Ovary (tissue), 7 donors: ENCODE measurements at regions not wholly inside any gene's neighbourhood (a gene's known extent, or its start where the extent isn't known, plus 50 kb on each side); places are given as distances from the start of the nearest gene placed in this dataset.

Experiments
- DNase-seq, 5 donors: peaks; one replicate each; pipeline ENCODE4 v3.0.0-alpha.2; 2019 to 2020
- H3K27ac ChIP-seq, 2 donors: fragments of 200-600 bp; one replicate each; pipeline versions ENCODE4 v1.5.1 to v1.8.0; 2019 to 2022
- H3K27me3 ChIP-seq: fragments of 200-600 bp; one replicate; pipeline ENCODE4 v1.8.0; 2022
- H3K36me3 ChIP-seq: fragments of 200-600 bp; sonication (generic); one replicate; pipeline ENCODE4 v1.5.1; 2019
- H3K4me1 ChIP-seq: one replicate; pipeline ENCODE4 v1.8.1; 2013; ENCODE audit warnings: mild to moderate bottlenecking, moderate library complexity; ENCODE audit not compliant: insufficient read depth
- H3K4me3 ChIP-seq: fragments of 200-600 bp; sonication (generic); one replicate; pipeline ENCODE4 v1.5.1; 2017
- H3K9me3 ChIP-seq, 2 donors: fragments of 200-600 bp in 1 of 2; sonication (generic) in 1 of 2; one replicate each; pipeline versions ENCODE4 v1.5.1 to v1.8.1; 2013 to 2019; ENCODE audit warnings: mild to moderate bottlenecking in 1 of 2, moderate library complexity in 1 of 2
- CTCF ChIP-seq, 3 donors: fragments of 450-650 bp in 2 of 3; fragments of 200-600 bp in 1 of 3; IDR thresholded peaks; one replicate each; pipeline versions ENCODE4 v1.5.1 to v1.8.0; 2016 to 2022; ENCODE audit warnings: antibody characterized with exemption in 3 of 3, mild to moderate bottlenecking in 1 of 3
- EP300 ChIP-seq: sonication (generic); formaldehyde crosslinking; IDR thresholded peaks from one replicate; pipeline ENCODE4 v1.6.1; 2017; ENCODE audit warnings: antibody characterized with exemption
- POLR2A ChIP-seq: fragments of 450-650 bp; IDR thresholded peaks from one replicate; pipeline ENCODE4 v1.6.1; 2017; ENCODE audit warnings: antibody characterized with exemption, mild to moderate bottlenecking, moderate library complexity
- WGBS, 3 donors: extraction: QIAGEN DNeasy Blood & Tissue Kit in 1 of 3; methylation state at CpG; one replicate each; pipeline versions ENCODE4 v1.1.5 to v1.1.7; 2013 to 2017; 5-methylcytosine and 5-hydroxymethylcytosine counted together
- intact Hi-C, 4 donors: fragments of 100-400 bp; cut with DNase I; formaldehyde crosslinking; loops; one replicate each; pipeline versions ENCODE4 v1.11.0 to v1.15.1; 2022 to 2023
- donor health status: DM: no; HTN: no; CAD: no; lungs with moderate emphysema.
- donor health status: DM: no; HTN: no; CAD: no.
- donor health status: Bipolar disorder and iron deficiency.
- donor health status: DM: no; HTN: no; CAD: no.
- donor health status: DM: yes; HTN: yes; CAD: no.

- H3K4me1 ChIP-seq = no peaks in the 10 kb centered on the region
- no peaks in the 10 kb centered on the region for H3K36me3 ChIP-seq
- no peaks in the 10 kb centered on the region for H3K27me3 ChIP-seq
- H3K9me3 ChIP-seq = no peaks in the 10 kb centered on the region
- no peak for DNase-seq
- no peak overlapping the region for H3K4me3 ChIP-seq
- no peak overlapping the region for H3K27ac ChIP-seq
- 44 to 92% (median 67%) methylated on average over 3 of the region's 3 CpGs for WGBS, 3 donors
- TF ChIP-seq POLR2A (no peak), CTCF (IDR thresholded peaks at IDR 0.05) (no peak), EP300 (no peak)
- intact Hi-C loops = no loop called here
Measured at GRCh38 chr15:61521953-61522352, 292.9 kb upstream of the RORA start.

GRCh38 chr15:61519296-61519695 lies 290.2 kb upstream of the RORA start:
- H3K27ac ChIP-seq = no peak overlapping the region
- H3K36me3 ChIP-seq = no peaks in the 10 kb centered on the region
- H3K9me3 ChIP-seq = no peaks in the 10 kb centered on the region
- no peak for DNase-seq
- no peaks in the 10 kb centered on the region for H3K27me3 ChIP-seq
- no peaks in the 10 kb centered on the region for H3K4me1 ChIP-seq
- TF ChIP-seq CTCF (IDR thresholded peaks at IDR 0.05) = no peak
- no peak for TF ChIP-seq EP300
- TF ChIP-seq POLR2A = no peak
- WGBS, 3 donors = 82 to 93% (median 86%) methylated on average over 1 of the region's 1 CpG
- no peak overlapping the region for H3K4me3 ChIP-seq
- intact Hi-C loops = no loop called here

- intact Hi-C loops = no loop called here
- Histone ChIP-seq H3K9me3 (no peaks in the 10 kb centered on the region), H3K27me3 (no peaks in the 10 kb centered on the region), H3K4me1 (no peaks in the 10 kb centered on the region), H3K27ac (no peak overlapping the region), H3K36me3 (no peaks in the 10 kb centered on the region), H3K4me3 (no peak overlapping the region)
- 84 to 90% (median 86%) methylated on average over 7 of the region's 7 CpGs for WGBS, 3 donors
- no peak for TF ChIP-seq CTCF (IDR thresholded peaks at IDR 0.05)
- no peak for TF ChIP-seq EP300
- no peak for DNase-seq
Measured at GRCh38 chr15:61518191-61518950, 289.3 kb upstream of the RORA start.

GRCh38 chr15:61517776-61518175 lies 288.7 kb upstream of the RORA start:
- no peak for TF ChIP-seq POLR2A
- no peak for TF ChIP-seq CTCF (IDR thresholded peaks at IDR 0.05)
- TF ChIP-seq EP300 = no peak
- no peaks in the 10 kb centered on the region for H3K36me3 ChIP-seq
- H3K4me3 ChIP-seq = no peak overlapping the region
- H3K9me3 ChIP-seq = no peaks in the 10 kb centered on the region
- no peak for DNase-seq
- no peaks in the 10 kb centered on the region for H3K4me1 ChIP-seq
- 95 to 97% (median 96%) methylated on average over 3 of the region's 3 CpGs for WGBS, 3 donors
- intact Hi-C loops = no loop called here
- no peak overlapping the region for H3K27ac ChIP-seq
- no peaks in the 10 kb centered on the region for H3K27me3 ChIP-seq
